SK-N-SH treated with all-trans-retinoic acid at 6 μM for 48 hours (cell line): ENCODE measurements at regions not wholly inside any gene's neighbourhood (a gene's known extent, or its start where the extent isn't known, plus 50 kb on each side); places are given as distances from the start of the nearest gene placed in this dataset.

ENCODE experiments used
- ATAC-seq: fragments of 200-7000 bp; cut with Tn5 transposase; 3 replicates; pipeline ENCODE4 v1.9.1; 2020; ENCODE audit warnings: mild to moderate bottlenecking, moderate library complexity
- ARNTL ChIP-seq: fragments of 450-650 bp; formaldehyde crosslinking; IDR thresholded peaks from 2 replicates; pipeline ENCODE4 v1.5.0; 2020; ENCODE audit warnings: low read depth, mild to moderate bottlenecking, moderate library complexity, borderline replicate concordance
- BACH2 ChIP-seq: fragments of 250-450 bp; sonication (Bioruptor Pico); IDR thresholded peaks from 2 replicates; pipeline ENCODE4 v1.9.0; 2021; ENCODE audit warnings: mild to moderate bottlenecking, borderline replicate concordance
- CREB5 ChIP-seq: fragments of 250-450 bp; sonication (Bioruptor Pico); IDR thresholded peaks from 2 replicates; pipeline ENCODE4 v1.5.1; 2020; ENCODE audit warnings: low read depth, mild to moderate bottlenecking, moderate library complexity
- CSDC2 ChIP-seq: fragments of 250-450 bp; sonication (Bioruptor Pico); IDR thresholded peaks from 2 replicates; pipeline ENCODE4 v1.5.0; 2020; ENCODE audit warnings: mild to moderate bottlenecking, moderate library complexity
- CSRNP3 ChIP-seq: fragments of 250-450 bp; sonication (Bioruptor Pico); IDR thresholded peaks from 2 replicates; pipeline ENCODE4 v1.5.1; 2021; ENCODE audit warnings: mild to moderate bottlenecking, moderate library complexity
- ESRRG ChIP-seq: fragments of 250-450 bp; sonication (Bioruptor Pico); IDR thresholded peaks from 2 replicates; pipeline ENCODE4 v1.6.1; 2021; ENCODE audit warnings: mild to moderate bottlenecking
- ISL1 ChIP-seq: fragments of 250-450 bp; sonication (Bioruptor Pico); IDR thresholded peaks from 2 replicates; pipeline ENCODE4 v2.1.2; 2022; ENCODE audit warnings: mild to moderate bottlenecking, moderate library complexity
- PATZ1 ChIP-seq: fragments of 250-450 bp; sonication (Bioruptor Pico); IDR thresholded peaks from 2 replicates; pipeline ENCODE4 v1.8.0; 2020; ENCODE audit warnings: mild to moderate bottlenecking, moderate library complexity, borderline replicate concordance
- POU6F1 ChIP-seq: fragments of 250-450 bp; sonication (Bioruptor Pico); IDR thresholded peaks from 2 replicates; pipeline ENCODE4 v1.8.0; 2021; ENCODE audit warnings: low read depth, mild to moderate bottlenecking, moderate library complexity, borderline replicate concordance
- PPARA ChIP-seq: fragments of 250-450 bp; sonication (Bioruptor Pico); IDR thresholded peaks from 2 replicates; pipeline ENCODE4 v1.5.0; 2020; ENCODE audit warnings: mild to moderate bottlenecking, borderline replicate concordance
- RARB ChIP-seq: fragments of 250-450 bp; sonication (Bioruptor Pico); IDR thresholded peaks from 2 replicates; pipeline ENCODE4 v1.8.0; 2021; ENCODE audit warnings: mild to moderate bottlenecking, moderate library complexity
- SNAI2 ChIP-seq: fragments of 250-450 bp; sonication (Bioruptor Pico); IDR thresholded peaks from 2 replicates; pipeline ENCODE4 v1.5.0; 2020; ENCODE audit warnings: mild to moderate bottlenecking, moderate library complexity
- TCF4 ChIP-seq: fragments of 250-450 bp; sonication (Bioruptor Pico); IDR thresholded peaks from 2 replicates; pipeline ENCODE4 v1.8.0; 2021; ENCODE audit warnings: mild to moderate bottlenecking, moderate library complexity, borderline replicate concordance
- TOX ChIP-seq: fragments of 250-450 bp; sonication (Bioruptor Pico); IDR thresholded peaks from 2 replicates; pipeline ENCODE4 v1.8.0; 2021; ENCODE audit warnings: mild to moderate bottlenecking, moderate library complexity, borderline replicate concordance
- TSHZ2 ChIP-seq: fragments of 250-450 bp; sonication (Bioruptor Pico); IDR thresholded peaks from 2 replicates; pipeline ENCODE4 v1.5.0; 2020; ENCODE audit warnings: mild to moderate bottlenecking, moderate library complexity
- ZC3H10 ChIP-seq: fragments of 250-450 bp; sonication (Bioruptor Pico); IDR thresholded peaks from 2 replicates; pipeline ENCODE4 v1.5.1; 2021; ENCODE audit warnings: mild to moderate bottlenecking, moderate library complexity
- ZFP3 ChIP-seq: fragments of 250-450 bp; sonication (Bioruptor Pico); IDR thresholded peaks from 2 replicates; pipeline ENCODE4 v1.5.0; 2020; ENCODE audit warnings: mild to moderate bottlenecking, moderate library complexity
- ZFP30 ChIP-seq: fragments of 450-650 bp; formaldehyde crosslinking; IDR thresholded peaks from 2 replicates; pipeline ENCODE4 v1.5.0; 2022; ENCODE audit warnings: mild to moderate bottlenecking, moderate library complexity
- ZNF565 ChIP-seq: fragments of 450-650 bp; formaldehyde crosslinking; conservative IDR thresholded peaks from 2 replicates; pipeline ENCODE4 v1.5.0; 2020; ENCODE audit warnings: low read depth, mild to moderate bottlenecking, moderate library complexity
- ZNF70 ChIP-seq: fragments of 450-650 bp; formaldehyde crosslinking; IDR thresholded peaks from 2 replicates; pipeline ENCODE4 v1.5.0; 2020; ENCODE audit warnings: mild to moderate bottlenecking, moderate library complexity
- ZNF8 ChIP-seq: fragments of 450-650 bp; formaldehyde crosslinking; IDR thresholded peaks from 2 replicates; pipeline ENCODE4 v1.5.0; 2020; ENCODE audit warnings: mild to moderate bottlenecking, moderate library complexity

- ATAC-seq: no peak
- TF ChIP-seq POU6F1 (CRISPR knock-in tag) (no peak), ZNF70 (CRISPR knock-in tag) (no peak), ZFP3 (no peak), CSRNP3 (CRISPR knock-in tag) (no peak), ISL1 (CRISPR knock-in tag) (no peak), ZFP30 (CRISPR knock-in tag) (no peak), ESRRG (no peak), PPARA (CRISPR knock-in tag) (no peak), ZC3H10 (CRISPR knock-in tag) (no peak), TCF4 (CRISPR knock-in tag) (no peak), BACH2 (CRISPR knock-in tag) (no peak), ARNTL (no peak), ZNF565 (no peak), TOX (CRISPR knock-in tag) (no peak), TSHZ2 (CRISPR knock-in tag) (no peak), ZNF8 (CRISPR knock-in tag) (no peak), CSDC2 (CRISPR knock-in tag) (no peak)
- TF ChIP-seq, all 23 proteins: peak for 0
These were observed 75.1 kb downstream of the FOXA2 start for GRCh38 chr20:22509090-22509842.

GRCh38 chr20:22508426-22508825 is 75.9 kb downstream of the FOXA2 start:
- TF ChIP-seq PPARA (CRISPR knock-in tag) (no peak), ZFP3 (no peak)
- TF ChIP-seq, all 23 proteins: peak for 0
- no peak for ATAC-seq

GRCh38 chr20:22507240-22507961 is 77.0 kb downstream of the FOXA2 start:
- no peak for ATAC-seq
- TF ChIP-seq BACH2 (CRISPR knock-in tag) (no peak), PPARA (CRISPR knock-in tag) (no peak), PATZ1 (CRISPR knock-in tag) (no peak), ZFP30 (CRISPR knock-in tag) (no peak), RARB (CRISPR knock-in tag) (no peak), ZC3H10 (CRISPR knock-in tag) (no peak), ZNF70 (CRISPR knock-in tag) (no peak), CREB5 (CRISPR knock-in tag) (no peak), ISL1 (CRISPR knock-in tag) (no peak), CSDC2 (CRISPR knock-in tag) (no peak), SNAI2 (no peak), ARNTL (no peak), ZFP3 (no peak)
